ENCODE measurements at regions not wholly inside any gene's neighbourhood (a gene's known extent, or its start where the extent isn't known, plus 50 kb on each side); places are given as distances from the start of the nearest gene placed in this dataset.
A peak's percentile ranks its signal among the peaks of the same experiment; 100 is the strongest.

GRCh38 chr4:20478412-20478811 is 221.8 kb upstream of the PACRGL start:
- no TSS peak for BruUV-seq (replicated peaks)
- H3K9ac ChIP-seq (ENCODE audit: insufficient read depth in 1 of 2, low read depth in 2 of 2, low read length in 2 of 2) = no peak overlapping the region
- no peaks in the 10 kb centered on the region for H3K36me3 ChIP-seq (ENCODE audit: control insufficient read depth, insufficient read depth, low read length)
- peaks cover 23% of the 10 kb centered on the region for H3K79me2 ChIP-seq (ENCODE audit: control insufficient read depth, insufficient read depth, low read length)
- H4K20me1 ChIP-seq (replicated peaks; ENCODE audit: control insufficient read depth, insufficient read depth, low read length) = no peaks in the 10 kb centered on the region
- no peaks in the 10 kb centered on the region; a peak in 1 of 5 replicates for H3K4me1 ChIP-seq (replicated peaks in 1 of 2; ENCODE audit: control insufficient read depth in 2 of 2, insufficient read depth in 2 of 2, low read length in 2 of 2)
- H2AFZ ChIP-seq (ENCODE audit: low read depth, low read length) = no peak overlapping the region
- 0% methylated on average over 1 of the region's 1 CpG for WGBS (ENCODE audit: insufficient coverage, low coverage, missing lambda C conversion rate)
- ATAC-seq (no peak), FAIRE-seq (no peak), DNase-seq (ENCODE audit: extremely low read depth in 1 of 4, low spot score in 3 of 4) (no peak)
- TF ChIP-seq MEIS2 (IDR thresholded peaks at IDR 0.05; ENCODE audit: partially characterized antibody) (peak; percentile 36), ZNF316 (IDR thresholded peaks at IDR 0.05) (0 out of 2 replicates have a peak, but pooled peaks have one; percentile 19), ZBTB34 (CRISPR knock-in tag; IDR thresholded peaks at IDR 0.05) (no peak)
- TF ChIP-seq, protein P1, sequence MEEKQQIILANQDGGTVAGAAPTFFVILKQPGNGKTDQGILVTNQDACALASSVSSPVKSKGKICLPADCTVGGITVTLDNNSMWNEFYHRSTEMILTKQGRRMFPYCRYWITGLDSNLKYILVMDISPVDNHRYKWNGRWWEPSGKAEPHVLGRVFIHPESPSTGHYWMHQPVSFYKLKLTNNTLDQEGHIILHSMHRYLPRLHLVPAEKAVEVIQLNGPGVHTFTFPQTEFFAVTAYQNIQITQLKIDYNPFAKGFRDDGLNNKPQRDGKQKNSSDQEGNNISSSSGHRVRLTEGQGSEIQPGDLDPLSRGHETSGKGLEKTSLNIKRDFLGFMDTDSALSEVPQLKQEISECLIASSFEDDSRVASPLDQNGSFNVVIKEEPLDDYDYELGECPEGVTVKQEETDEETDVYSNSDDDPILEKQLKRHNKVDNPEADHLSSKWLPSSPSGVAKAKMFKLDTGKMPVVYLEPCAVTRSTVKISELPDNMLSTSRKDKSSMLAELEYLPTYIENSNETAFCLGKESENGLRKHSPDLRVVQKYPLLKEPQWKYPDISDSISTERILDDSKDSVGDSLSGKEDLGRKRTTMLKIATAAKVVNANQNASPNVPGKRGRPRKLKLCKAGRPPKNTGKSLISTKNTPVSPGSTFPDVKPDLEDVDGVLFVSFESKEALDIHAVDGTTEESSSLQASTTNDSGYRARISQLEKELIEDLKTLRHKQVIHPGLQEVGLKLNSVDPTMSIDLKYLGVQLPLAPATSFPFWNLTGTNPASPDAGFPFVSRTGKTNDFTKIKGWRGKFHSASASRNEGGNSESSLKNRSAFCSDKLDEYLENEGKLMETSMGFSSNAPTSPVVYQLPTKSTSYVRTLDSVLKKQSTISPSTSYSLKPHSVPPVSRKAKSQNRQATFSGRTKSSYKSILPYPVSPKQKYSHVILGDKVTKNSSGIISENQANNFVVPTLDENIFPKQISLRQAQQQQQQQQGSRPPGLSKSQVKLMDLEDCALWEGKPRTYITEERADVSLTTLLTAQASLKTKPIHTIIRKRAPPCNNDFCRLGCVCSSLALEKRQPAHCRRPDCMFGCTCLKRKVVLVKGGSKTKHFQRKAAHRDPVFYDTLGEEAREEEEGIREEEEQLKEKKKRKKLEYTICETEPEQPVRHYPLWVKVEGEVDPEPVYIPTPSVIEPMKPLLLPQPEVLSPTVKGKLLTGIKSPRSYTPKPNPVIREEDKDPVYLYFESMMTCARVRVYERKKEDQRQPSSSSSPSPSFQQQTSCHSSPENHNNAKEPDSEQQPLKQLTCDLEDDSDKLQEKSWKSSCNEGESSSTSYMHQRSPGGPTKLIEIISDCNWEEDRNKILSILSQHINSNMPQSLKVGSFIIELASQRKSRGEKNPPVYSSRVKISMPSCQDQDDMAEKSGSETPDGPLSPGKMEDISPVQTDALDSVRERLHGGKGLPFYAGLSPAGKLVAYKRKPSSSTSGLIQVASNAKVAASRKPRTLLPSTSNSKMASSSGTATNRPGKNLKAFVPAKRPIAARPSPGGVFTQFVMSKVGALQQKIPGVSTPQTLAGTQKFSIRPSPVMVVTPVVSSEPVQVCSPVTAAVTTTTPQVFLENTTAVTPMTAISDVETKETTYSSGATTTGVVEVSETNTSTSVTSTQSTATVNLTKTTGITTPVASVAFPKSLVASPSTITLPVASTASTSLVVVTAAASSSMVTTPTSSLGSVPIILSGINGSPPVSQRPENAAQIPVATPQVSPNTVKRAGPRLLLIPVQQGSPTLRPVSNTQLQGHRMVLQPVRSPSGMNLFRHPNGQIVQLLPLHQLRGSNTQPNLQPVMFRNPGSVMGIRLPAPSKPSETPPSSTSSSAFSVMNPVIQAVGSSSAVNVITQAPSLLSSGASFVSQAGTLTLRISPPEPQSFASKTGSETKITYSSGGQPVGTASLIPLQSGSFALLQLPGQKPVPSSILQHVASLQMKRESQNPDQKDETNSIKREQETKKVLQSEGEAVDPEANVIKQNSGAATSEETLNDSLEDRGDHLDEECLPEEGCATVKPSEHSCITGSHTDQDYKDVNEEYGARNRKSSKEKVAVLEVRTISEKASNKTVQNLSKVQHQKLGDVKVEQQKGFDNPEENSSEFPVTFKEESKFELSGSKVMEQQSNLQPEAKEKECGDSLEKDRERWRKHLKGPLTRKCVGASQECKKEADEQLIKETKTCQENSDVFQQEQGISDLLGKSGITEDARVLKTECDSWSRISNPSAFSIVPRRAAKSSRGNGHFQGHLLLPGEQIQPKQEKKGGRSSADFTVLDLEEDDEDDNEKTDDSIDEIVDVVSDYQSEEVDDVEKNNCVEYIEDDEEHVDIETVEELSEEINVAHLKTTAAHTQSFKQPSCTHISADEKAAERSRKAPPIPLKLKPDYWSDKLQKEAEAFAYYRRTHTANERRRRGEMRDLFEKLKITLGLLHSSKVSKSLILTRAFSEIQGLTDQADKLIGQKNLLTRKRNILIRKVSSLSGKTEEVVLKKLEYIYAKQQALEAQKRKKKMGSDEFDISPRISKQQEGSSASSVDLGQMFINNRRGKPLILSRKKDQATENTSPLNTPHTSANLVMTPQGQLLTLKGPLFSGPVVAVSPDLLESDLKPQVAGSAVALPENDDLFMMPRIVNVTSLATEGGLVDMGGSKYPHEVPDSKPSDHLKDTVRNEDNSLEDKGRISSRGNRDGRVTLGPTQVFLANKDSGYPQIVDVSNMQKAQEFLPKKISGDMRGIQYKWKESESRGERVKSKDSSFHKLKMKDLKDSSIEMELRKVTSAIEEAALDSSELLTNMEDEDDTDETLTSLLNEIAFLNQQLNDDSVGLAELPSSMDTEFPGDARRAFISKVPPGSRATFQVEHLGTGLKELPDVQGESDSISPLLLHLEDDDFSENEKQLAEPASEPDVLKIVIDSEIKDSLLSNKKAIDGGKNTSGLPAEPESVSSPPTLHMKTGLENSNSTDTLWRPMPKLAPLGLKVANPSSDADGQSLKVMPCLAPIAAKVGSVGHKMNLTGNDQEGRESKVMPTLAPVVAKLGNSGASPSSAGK (IDR thresholded peaks at IDR 0.05) = no peak
- ChIA-PET POLR2A (no interaction called here), CTCF (ENCODE audit: low intra/inter-chr PET ratio) (no interaction called here)
- in situ Hi-C loops (cut with MboI) (no loop called here), intact Hi-C loops (cut with micrococcal nuclease) (no loop called here)
- H3K4me2 ChIP-seq (ENCODE audit: insufficient read depth, low read length) = no peak overlapping the region
- H3K4me3 ChIP-seq = no peak overlapping the region
- H3K27ac ChIP-seq (ENCODE audit: extremely low read depth, low read depth, low read length) = no peak overlapping the region
- no peaks in the 10 kb centered on the region for H3K9me1 ChIP-seq (ENCODE audit: control insufficient read depth, insufficient read depth, low read length)
- no peaks in the 10 kb centered on the region for H3K27me3 ChIP-seq (ENCODE audit: control insufficient read depth in 2 of 2, insufficient read depth in 2 of 2, low read length in 2 of 2)
- no peaks in the 10 kb centered on the region for H3K9me3 ChIP-seq (replicated peaks; ENCODE audit: control insufficient read depth, insufficient read depth, low read depth, low read length)
